GM18519 (cell line): ENCODE measurements at regions not wholly inside any gene's neighbourhood (a gene's known extent, or its start where the extent isn't known, plus 50 kb on each side); places are given as distances from the start of the nearest gene placed in this dataset.

Experiments
- ATAC-seq: cut with Tn5 transposase; IDR thresholded peaks from one replicate; pipeline ENCODE4 v1.9.1; 2021; ENCODE audit warnings: mild to moderate bottlenecking, moderate library complexity; ENCODE audit not compliant: unreplicated experiment, low FRiP score

DNA sequence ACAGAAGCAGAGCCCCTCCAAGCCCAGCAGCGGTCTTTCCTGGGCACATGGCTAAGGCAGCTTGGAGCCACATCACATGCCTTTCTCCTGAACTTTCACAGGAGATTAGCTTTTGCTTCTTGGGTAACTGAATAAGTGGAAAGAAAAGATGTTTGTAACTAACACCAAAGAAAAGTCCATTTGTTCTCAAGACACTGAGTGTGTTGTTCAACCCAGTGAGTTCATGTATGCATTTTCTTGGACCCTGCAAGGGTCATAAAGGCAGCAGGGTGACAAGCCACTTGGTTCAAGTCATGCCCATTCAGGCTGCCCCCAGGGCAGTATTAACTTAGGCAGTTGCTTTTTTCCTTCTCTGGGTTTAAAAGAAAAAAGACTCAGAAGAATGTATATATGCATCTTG lies 203.4 kb downstream of the FAM76B start:
- ATAC-seq = no peak

DNA sequence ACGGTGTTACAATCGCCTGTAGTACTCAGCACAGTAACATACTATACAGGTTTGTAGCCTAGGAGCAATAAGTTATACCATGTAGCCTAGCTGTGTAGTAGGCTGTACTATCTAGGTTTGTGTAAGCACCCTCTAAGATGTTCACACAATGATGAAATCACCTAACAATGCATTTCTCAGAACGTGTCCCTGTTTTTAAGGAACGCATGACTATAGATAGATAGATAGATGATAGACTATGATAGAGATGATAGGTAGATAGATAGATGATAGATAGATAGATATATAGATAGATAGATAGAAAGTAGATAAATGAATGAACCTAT lies 203.9 kb downstream of the FAM76B start:
- ATAC-seq = no peak

DNA sequence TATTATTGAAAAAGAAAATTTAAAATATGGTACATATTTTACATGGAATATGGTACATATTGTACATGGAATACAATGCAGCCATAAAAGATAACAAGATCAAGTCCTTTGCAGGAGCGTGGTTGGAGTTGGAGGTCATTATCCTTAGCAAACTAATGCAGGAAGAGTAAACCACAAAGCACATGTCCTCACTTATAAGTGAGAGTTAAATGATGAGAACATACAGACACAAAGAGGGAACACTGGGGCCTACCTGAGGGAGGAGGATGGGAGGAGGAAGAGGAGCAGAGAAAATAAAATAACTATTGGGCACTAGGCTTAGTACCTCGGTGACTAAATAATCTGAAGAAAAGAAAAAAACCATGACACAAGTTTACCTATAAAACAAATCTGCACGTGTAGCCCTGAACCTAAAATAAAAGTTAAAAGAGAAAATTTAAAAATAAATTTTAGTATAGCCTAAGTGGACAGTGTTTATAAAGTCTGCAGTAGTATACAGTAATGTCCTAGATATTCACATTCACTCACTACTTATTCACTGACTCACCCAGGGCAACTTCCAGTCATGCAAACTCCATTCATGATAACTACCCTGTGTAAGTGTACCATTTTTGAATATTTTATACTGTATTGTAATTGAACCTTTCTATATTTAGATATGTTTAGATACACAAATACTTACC lies 204.4 kb downstream of the FAM76B start:
- no peak for ATAC-seq

DNA sequence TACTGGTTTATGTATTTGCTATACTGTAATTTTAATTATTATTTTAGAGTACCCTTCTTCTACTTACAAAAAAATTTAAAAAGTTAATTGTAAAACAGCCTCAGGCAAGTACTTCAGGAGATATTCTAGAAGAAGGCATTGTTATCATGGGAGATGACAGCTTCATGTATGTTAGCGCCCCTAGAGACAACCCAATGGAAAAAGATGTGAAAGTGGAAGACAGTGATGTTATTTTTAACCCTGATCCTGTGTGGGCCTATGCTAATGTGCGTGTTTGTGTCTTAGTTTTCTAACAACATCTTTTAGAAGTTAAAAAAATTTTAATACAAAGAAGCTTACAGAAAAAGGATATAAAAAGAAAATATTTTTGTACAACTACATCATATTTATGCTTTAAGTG lies 205.0 kb downstream of the FAM76B start:
- ATAC-seq = peak; percentile 74

DNA sequence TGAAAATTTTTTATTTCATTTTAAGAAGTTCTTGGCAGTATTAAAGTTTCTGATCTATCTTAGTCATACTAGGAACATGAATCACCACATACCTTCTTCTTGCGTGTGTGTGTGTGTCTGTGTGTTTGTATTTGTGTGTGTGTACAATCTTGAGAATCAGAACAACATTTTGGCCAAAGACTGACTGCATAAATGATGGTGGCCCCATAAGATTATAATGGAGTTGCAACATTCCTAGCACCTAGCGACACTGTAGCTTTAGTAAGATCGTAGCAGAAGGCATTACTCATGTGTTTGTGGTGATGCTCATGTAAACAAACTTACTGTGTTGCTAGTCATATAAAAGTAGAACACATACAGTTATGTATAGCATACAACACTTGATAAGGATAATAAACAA lies 205.4 kb downstream of the FAM76B start:
- ATAC-seq = peak; percentile 22

DNA sequence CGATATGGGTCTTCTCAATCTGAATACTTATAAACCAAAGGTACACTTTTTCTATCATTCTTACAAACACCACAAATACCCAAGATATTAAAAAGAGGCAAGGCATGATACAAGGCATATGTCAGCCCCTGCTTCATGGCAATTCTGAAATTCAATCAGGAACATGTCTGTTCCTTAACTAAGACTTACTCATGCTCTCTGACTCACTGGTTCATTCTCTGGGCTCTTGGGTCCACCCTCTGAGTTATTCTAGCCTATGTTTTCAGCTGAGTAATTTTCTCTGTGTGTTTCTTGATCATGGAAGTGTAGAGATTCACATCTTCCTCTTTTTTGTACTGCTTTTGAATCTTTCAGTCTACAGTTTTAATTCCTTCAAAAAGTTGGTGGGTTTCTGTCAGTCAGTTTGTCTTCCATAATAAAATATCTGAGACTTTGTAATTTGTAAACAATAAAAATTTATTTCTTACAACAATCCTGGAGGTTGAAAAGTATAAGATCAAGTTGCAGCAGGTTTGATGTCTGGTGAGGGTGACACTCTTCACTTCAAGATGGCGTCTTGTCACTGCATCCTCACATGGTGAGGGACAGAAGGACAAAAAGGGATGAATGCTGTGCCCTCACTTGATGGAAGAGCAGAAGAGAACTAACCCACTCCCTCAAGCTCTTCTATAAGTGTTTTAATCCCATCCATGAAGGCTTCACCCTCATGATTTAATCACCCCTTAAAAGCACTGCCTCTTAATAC lies 211.7 kb downstream of the FAM76B start:
- ATAC-seq = no peak

DNA sequence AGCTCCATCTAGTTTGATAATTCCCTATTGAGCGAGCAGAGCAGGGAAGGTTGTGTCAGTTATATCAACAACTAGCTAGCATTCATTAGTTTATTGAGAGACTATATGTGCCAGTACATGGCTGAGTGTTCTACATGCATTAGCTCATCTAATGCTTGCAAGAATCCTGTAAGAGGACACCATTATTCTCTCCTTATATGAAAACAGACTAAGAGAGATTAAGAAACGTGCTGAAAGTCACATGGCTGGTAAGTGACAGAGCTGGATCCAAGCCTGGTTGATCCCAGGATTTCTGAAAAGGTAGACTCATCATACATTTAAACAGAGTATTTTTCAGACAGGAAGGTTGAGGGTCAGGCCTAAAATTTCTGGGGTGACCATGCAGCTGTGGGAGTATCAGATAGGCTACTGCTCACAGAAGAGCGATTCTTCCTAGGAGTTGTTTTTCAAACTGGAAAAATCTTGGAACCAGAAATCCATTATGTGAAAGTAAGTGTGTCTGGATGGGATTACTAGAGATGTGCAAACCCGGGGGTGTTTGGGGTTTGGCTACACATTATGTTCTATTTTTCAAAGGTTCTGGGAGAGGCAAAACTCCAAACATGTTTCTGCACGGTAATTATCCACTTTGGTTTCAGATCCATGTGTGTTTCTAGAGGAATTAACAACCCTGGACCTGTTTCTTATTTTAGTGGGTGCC lies 213.3 kb downstream of the FAM76B start:
- ATAC-seq = no peak

DNA sequence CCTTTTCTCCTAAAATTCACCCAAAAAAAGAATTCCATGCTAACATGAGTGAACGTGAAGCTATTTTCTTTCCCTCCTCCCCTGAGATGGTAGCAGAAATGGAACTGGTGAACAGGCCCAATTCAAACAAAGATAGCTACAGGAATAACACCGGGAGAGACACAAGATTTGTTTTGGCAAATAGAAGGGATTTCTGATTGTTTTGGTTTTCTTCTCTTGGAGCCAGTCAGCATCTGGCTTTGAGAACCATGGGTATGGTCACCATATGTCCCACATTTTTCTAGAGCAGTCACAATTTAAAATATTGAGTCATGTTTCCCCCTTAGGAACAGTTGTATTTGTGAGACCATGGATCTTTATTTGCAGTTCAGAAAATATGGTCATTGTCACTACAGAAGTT lies 214.1 kb downstream of the FAM76B start:
- no peak for ATAC-seq

DNA sequence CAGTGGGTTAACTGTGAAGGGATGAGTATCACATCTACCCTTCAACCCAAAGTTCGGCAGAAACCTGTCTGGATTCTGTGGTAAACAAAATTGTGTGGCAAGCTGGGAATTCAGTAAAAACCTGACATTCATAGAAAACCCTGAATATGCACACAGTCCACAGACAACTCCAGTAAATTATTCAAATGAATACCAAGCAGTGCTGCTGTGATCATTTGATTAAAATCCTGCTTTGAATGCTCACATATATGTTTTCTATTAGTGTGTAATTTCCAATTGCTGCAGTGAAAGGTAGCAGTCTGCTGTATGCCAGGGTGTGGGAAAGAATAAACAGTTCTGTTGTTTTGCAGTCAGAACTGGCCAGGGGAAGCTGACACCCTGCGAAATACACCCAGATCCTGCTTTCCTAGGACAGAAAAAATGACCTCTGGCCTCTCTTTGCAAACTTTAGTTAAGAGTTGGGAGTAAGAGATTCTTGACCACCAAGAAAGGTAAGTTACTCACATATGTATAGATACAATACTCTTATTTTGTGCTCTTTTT lies 217.8 kb downstream of the FAM76B start:
- no peak for ATAC-seq

DNA sequence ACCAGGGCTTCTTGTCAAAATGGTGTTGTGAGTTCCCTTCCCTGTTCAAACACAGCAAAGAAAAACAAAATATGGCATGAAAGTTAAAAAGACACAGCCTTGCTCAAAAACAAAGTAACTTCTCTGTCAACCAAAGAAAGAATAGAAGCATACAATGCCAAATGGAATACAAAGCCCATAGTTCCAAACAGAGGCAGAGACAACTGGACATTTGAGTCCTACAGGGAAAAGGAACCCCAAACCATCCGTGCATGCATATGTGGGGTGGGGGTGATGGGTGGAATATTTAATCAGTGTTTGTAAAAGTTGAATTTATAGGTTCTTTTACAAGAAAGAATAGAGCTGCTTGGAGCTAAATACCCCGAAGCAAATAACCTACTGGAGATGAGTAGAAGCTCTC lies 218.7 kb downstream of the FAM76B start:
- no peak for ATAC-seq

DNA sequence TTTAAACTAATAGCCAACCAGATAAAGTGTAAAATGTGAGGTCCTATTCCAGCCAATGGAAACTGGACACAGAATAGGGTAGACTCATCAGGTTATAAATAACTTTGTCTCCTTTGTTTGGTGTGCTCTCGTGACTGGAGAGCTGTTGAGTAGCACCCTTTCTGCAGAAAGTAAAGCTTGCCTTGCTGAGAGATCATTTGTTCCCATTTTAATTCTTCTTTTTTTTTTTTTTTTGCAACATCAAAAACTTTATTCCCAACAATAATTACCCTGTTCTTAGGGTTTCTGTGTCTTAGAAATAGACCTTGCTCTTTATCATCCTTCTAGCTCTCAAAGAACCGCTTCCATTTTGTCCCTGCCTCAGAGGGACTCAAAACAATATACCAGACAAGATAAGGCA lies 220.4 kb downstream of the FAM76B start:
- no peak for ATAC-seq

DNA sequence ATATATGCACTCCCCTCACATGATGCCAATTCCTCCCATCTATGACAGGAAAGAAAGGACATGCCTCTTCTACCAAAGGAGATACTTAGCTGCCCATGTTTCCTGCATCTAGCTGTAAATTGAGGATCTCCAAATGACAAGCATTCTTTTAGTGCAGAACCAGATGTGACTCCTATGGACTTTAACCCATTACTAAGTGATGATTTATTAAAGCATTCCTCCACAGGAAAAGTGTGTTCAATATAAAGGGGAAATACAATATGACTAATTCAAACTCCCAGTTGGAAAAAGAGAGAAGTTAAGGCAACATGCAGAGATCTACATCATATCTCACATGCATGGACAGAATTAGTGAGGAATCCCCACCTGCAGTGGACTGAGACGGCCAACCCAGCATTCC lies 221.3 kb downstream of the FAM76B start:
- ATAC-seq = no peak

DNA sequence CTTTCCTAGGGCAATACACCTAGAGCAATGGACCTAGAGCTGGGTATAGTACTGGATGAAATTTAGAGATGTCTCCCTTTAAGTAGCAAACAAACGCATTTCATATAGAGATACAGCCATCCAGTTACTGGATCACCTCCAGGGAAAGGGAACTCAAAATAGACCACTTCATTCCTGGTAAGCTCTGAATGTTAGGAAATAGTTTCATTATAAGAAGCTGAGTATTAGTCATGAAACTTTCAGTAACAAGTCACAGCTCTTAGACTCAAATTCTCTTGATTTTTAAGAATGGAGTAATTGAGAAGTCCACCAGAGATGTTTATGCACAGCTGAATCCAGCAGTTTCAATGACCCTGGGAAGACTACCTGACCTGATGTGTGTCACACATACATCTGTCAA lies 221.9 kb downstream of the FAM76B start:
- ATAC-seq = no peak

DNA sequence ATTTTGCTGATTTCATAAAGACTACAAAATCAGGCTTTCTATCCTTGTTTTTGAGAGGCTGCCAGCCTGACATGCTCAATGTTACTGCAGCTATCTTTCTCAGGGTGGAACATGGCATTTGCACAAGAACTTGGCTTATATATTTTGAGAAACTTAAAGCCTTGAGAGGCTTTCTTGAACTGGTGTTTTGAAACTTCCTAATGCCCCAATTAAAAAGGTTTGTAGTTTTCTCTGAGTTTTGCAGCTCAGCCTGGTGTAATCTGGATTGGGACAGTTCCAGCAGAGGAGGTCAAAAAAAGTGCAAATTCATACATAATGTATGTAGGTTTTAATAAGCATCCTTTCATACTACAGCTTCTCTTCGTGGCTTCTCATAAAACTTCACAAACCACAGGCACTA lies 223.4 kb downstream of the FAM76B start:
- ATAC-seq = no peak

DNA sequence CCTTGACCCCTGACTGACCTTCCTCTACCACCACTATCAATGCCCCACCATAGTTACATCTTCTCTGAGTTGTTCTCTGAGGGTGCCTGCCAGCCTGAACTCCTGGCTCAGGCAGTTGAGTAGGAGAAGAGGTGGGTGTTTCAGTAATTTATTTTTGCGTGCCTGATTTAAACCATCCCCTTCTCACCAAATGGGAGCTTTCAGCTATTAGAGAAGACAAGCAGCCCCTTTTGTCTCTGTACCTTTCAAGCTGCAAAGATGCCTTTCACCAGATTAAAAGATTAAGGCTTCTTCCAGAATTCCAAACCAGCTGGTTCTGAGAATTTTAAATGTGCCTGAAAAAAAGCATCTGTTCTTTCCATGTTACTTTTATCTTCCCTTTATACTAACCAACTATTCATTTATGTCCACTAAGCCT lies 223.8 kb downstream of the FAM76B start:
- no peak for ATAC-seq

DNA sequence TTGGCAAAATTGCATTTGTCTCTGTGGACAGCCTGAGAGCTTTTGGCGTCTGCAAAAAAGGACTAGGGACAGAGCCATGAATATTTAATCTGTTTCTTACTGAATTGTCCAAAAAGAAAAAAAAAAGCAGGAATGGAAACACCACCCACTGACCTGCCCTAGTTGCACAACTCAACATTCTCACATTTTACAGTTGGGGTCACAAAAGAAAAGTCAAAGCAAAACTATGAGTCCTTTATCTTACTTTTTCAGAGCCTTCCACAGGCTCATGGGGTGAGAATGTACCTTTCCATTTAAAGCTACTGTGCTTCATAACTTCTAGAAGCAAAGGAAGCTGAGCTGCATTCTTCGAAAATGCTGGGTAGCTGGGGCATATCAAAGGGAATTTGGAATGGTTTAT lies 225.7 kb downstream of the FAM76B start:
- no peak for ATAC-seq

DNA sequence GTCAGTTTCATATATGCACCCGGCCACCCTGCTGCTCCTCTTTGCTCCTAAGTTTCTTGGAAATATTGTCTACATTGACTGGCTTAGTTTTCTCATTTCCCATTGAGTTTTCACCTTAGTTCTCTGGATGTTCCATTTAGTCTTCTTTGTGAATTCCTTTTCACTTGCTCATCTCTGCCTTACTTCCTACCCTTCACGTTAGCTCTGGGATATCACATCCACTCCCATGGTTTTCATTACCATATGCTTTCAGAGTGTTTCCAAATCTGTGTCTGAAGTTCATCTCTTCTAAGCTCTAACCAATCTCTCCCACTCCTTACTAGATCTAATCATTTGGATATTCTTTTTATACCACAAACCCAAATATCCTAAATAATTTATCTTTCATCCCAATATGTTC lies 226.4 kb downstream of the FAM76B start:
- no peak for ATAC-seq

DNA sequence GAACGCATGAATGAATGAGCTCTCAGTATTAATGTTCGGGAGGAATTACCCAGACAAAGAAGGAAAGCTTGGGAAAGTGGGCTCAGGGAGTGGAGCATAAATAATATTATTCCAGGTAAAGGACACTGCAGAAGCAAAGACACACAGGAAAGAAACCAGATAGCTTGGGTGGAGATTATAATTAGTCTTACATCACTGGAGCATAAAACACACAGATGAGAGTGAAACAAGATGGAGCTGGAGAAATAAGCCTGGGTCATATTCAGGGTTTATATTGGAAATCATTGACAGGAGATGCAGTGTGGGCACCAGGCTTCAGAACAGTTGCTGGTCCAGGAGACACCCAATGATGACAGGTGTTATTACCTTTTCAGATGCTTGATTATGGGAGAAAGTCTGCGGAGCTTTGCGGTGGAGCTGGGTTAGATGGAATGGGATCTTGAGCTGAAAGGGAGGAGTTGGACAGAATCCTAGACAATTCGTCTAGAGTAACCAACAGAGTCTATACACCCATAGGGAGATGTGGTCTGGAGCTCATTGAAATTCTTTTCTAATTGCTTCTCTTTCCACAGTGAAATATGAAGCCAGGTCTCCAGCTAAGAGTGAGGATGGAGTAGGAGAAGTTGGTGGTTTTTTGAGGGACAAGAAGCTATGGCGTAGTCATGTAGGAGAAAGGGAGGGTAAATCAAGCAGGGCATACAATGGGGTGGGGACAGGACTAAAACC lies 227.2 kb downstream of the FAM76B start:
- no peak for ATAC-seq

DNA sequence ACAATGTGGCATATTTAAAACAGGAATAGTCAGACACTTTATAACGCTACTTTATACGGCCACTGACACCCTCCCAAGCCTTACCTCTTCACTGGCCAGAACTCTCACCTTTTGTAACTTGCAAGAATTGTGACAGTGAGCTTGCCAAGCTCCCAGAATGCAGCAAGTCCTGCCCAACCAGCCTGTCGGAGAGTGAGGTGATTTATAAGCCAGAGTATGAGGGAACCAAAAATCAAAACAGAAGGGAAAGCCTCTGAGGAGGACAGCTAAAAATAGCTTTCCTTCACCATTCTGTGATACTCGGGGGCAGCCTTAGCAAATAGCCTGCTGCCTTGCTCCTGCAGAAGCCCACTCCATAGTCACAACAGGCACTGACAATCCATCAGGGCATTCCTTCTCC lies 229.7 kb downstream of the FAM76B start:
- no peak for ATAC-seq

DNA sequence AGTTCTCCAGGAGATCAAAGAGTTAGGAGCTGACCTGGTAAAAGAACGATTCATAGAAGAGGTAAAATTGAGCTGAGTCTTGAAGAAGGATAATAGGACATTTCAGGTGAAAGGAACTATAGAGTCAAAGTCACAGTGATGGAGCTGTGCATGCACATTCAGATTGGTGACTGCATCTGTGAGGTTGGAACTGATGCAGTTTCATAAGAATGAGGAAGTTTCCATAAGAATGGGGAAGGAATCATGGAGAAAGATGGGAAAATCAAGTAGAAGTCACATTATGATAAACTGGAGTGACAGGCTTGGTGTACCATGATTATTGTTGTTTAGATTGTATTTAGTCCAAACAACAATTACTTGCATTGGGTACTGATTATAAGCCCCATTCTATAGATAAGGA lies 232.2 kb downstream of the FAM76B start:
- no peak for ATAC-seq
